Astrocyte of the spinal cord (primary cell): ENCODE measurements at regions not wholly inside any gene's neighbourhood (a gene's known extent, or its start where the extent isn't known, plus 50 kb on each side); places are given as distances from the start of the nearest gene placed in this dataset.

Experiments used
- DNase-seq: peaks from one replicate; pipeline ENCODE4 v3.0.0; 2011; ENCODE audit warnings: low read depth, low spot score
- H3K4me3 ChIP-seq: 2 replicates; pipeline ENCODE4 v1.5.1; 2011; ENCODE audit warnings: low read depth, mild to moderate bottlenecking, low read length, moderate library complexity
- CTCF ChIP-seq: IDR thresholded peaks from 2 replicates; pipeline ENCODE4 v1.5.1; 2012; ENCODE audit warnings: low read depth, mild to moderate bottlenecking, low read length, inconsistent platforms
- in situ Hi-C: cut with HindIII; loops from 2 replicates; pipeline ENCODE4 v1.10.0; 2017; ENCODE audit warnings: low sequenced_read_pairs

GRCh38 chr5:15320871-15321270 is 179.1 kb upstream of the FBXL7 start:
- no peak for TF ChIP-seq CTCF
- no peak for DNase-seq
- in situ Hi-C loops, result no loop called here
- no peak overlapping the region for H3K4me3 ChIP-seq

GRCh38 chr5:15304914-15305834 is 194.8 kb upstream of the FBXL7 start:
- TF ChIP-seq CTCF, result no peak
- in situ Hi-C loops, result no loop called here
- H3K4me3 ChIP-seq, result no peak overlapping the region
- no peak for DNase-seq

GRCh38 chr5:15304066-15304731 is 195.8 kb upstream of the FBXL7 start:
- no peak overlapping the region for H3K4me3 ChIP-seq
- in situ Hi-C loops, result no loop called here
- DNase-seq, result no peak
- no peak for TF ChIP-seq CTCF

GRCh38 chr5:15300141-15300540 is 199.8 kb upstream of the FBXL7 start:
- in situ Hi-C loops, result no loop called here
- no peak overlapping the region for H3K4me3 ChIP-seq
- TF ChIP-seq CTCF, result no peak
- DNase-seq, result no peak

- in situ Hi-C loops, result no loop called here
- DNase-seq, result no peak
- no peak overlapping the region for H3K4me3 ChIP-seq
- TF ChIP-seq CTCF, result no peak
Measured at GRCh38 chr5:15290953-15291352, 209.0 kb upstream of the FBXL7 start.

GRCh38 chr5:15286650-15287049 is 213.3 kb upstream of the FBXL7 start:
- in situ Hi-C loops, result no loop called here
- no peak for TF ChIP-seq CTCF
- no peak overlapping the region for H3K4me3 ChIP-seq
- no peak for DNase-seq
